HG02885 (cell line): ENCODE measurements at regions not wholly inside any gene's neighbourhood (a gene's known extent, or its start where the extent isn't known, plus 50 kb on each side); places are given as distances from the start of the nearest gene placed in this dataset.
"Not testable (repeated sequence)": the region's sequence is repeated elsewhere in the genome, so short reads cannot be mapped to it uniquely, and the experiment has no call there.

ENCODE experiments used
- ATAC-seq: cut with Tn5 transposase; IDR thresholded peaks from one replicate; pipeline ENCODE4 v1.9.1; 2021; ENCODE audit warnings: mild to moderate bottlenecking; ENCODE audit not compliant: unreplicated experiment, poor library complexity

GRCh38 chr5:174528821-174529544 lies 195.4 kb upstream of the MSX2 start:
- no peak for ATAC-seq

- ATAC-seq: no peak
Observed at GRCh38 chr5:174529925-174530681, 194.3 kb upstream of the MSX2 start.

DNA sequence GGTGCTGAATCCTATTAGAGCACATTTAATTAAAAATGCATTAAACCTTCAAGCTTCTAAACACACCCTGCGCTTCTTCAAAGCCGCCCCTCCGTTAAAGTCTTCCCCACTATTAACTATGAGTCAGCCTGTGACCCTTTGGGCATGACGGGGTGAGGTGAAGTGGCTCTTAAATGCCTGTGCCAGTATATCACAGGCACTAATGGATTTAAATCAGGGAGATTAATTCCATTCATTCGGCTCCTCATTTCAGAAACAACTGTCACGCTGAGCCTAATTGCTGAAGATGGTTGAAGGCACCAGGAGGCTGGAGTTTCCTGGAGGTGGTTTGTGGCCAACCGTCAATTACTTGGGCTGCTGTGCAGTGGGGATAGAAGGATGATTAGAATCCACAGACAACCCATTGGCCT lies 192.6 kb upstream of the MSX2 start:
- ATAC-seq: no peak

DNA sequence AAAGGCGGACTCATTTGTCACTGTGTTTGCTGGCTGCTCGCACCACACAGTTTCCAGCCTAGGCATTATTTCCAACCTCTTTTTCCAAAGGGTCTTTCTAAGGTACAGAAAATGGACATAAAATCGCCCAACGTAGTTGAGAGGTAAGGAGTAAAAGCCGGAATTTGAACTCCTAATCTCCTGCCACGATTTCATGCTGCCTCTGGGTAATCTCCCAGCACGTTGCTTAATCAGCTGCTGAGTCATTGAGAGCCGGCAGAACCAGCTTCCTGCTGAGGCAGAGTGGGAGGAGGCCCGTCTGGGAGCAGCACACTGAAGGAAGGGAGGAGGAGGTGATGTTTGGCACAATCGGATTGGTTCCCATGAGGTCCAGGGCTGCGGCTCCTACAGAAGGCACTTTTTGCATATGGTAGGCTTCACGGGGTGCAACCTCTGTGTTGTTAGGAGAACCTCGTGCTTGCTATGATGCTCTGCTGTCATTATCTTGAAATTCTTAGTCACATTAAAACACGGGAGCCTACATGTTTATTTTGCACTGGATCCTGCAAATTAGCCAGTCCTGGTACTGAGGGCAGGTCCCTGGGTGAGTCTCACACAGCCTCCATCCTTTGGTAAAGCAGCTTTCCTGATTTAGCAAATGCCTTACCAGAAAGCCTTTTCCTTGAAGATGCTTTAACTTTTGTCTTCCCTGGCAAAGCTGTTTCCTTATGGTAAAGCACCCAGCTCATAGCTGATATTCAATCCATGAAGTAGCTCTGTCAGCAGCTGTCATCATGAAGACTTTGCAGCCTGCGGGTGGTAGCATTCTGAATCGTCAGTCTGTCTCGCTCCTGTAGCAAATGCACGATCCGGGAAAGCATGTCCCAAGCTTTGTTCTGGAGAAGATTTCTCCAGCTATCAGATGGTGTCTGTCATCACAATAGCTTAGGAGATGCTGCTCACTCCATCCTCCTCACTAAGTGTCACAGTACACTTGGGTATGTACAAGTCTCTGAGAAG lies 191.6 kb upstream of the MSX2 start:
- no peak for ATAC-seq

DNA sequence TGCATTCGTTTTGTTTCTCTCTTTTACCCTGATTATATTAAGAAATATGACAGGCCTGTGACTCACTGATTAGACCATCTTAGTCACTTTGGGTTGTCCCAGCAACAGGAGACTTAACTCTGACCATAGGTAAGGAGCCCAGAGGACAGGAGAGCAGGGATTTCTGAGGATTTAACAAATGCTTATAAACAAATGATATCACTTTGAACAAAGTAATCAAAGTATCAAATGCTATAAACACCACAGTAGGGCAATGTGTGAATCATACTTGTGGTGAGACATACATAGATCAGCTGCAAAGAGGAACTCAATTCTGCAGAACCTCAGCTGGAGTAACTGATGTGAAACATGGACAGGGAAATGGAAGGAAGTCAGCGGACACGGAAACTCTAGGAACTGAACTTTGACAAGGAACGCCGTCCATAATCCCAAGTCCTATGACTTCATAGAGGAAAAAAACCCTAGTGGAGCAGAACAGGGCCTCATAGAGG lies 190.6 kb upstream of the MSX2 start:
- no peak for ATAC-seq

GRCh38 chr5:174535669-174536068 lies 188.7 kb upstream of the MSX2 start:
- ATAC-seq: no peak

DNA sequence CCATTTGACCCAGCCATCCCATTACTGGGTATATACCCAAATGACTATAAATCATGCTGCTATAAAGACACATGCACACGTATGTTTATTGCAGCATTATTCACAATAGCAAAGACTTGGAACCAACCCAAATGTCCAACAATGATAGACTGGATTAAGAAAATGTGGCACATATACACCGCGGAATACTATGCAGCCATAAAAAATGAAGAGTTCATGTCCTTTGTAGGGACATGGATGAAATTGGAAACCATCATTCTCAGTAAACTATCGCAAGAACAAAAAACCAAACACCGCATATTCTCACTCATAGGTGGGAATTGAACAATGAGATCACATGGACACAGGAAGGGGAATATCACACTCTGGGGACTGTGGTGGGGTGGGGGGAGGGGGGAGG lies 184.6 kb upstream of the MSX2 start:
- ATAC-seq: not testable (repeated sequence)

GRCh38 chr5:174542037-174542436 lies 182.3 kb upstream of the MSX2 start:
- no peak for ATAC-seq

DNA sequence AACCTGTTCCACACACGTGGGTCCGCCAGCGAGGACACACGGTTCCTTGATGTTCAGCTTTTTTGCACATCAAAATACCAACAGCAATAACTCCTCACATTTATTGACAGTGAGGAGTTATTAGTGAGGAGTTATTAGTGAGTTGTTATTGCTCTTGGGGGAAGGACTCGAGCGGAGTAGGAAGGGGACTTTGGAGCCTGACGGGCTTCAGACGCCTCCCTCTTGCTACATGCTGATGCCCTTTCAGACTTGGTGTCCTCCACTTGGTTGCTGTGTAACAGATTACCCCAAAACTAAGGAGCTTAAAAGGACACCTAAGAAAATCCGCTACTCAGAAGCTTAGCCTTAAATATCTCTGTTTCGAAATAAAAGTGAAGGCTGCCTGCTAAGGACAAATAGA lies 181.9 kb upstream of the MSX2 start:
- no peak for ATAC-seq

- ATAC-seq: no peak
Observed at GRCh38 chr5:174545926-174546325, 178.5 kb upstream of the MSX2 start.

GRCh38 chr5:174547814-174548213 lies 176.6 kb upstream of the MSX2 start:
- ATAC-seq: no peak

DNA sequence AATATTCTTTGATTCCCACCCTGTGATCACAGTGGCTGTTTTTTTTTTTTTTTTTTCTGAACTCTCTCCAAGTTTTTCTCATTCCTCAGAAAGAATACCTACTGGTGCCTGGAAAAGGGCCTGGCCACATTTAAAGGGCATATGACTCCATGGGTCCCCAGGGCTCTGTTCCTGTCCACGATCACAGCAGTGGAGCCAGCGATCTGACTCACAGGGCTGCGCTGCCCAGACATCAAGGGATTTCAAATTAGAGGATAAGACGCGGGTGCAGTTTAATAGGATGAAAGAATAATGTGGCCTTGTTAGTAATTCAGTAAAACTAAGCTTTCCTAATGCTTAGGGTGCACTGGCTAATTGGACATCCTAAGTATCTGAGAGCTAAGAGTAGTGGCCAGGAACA lies 175.1 kb upstream of the MSX2 start:
- no peak for ATAC-seq

DNA sequence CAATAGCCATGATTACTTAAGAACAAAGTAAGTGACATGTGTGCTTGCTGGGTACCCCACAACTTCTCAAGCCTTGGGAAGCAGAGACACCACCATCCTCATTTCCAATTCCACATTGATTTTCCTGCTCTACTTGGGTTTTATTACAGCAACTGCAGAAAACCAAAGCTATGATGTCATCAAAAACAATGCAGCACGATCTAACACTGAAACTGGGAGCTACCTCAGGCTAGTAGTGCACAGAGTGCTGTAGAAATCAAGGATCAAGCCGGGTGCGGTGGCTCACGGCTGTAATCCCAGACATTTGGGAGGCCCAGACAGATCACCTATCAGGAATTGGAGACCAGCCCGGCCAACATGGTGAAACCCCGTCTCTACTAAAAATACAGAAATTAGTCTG lies 174.4 kb upstream of the MSX2 start:
- ATAC-seq: no peak

DNA sequence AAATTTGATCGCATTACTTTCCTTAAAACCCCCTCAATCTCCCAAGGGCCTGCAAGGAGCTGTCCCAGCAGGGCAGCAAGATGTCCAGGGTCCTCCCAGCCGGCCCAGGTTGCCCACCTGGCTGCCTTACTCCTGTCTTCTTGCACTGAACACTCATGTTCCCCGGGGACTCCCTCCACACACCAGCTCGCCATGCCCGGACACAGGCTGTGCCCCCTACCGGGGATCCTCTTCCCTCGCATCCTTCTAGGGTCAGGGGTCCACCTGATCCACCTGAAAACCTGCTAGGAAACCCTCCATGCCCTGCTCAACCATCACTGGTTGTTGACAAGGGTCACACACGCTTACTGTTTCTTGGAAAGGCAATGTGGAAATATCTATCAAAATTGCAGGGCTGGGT lies 172.0 kb upstream of the MSX2 start:
- no peak for ATAC-seq

DNA sequence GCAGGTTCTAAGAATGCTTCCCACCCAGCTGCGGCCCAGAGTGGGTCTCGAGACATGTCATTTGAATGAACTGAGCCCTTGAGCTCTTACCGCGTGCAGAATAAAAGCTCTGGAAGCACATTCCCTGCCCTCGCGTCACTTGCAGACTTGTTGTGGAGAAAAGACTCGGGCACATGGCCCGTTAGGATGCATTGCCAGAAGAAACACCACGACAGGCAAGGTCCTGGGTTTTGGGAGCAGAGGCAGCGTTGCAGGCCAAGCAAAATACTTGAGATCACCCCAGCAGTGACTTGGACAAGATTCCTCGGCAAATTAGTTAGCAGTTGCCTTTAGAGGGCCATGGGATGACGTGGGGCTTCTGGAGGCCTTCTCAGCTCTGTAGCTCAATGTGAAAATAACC lies 170.8 kb upstream of the MSX2 start:
- no peak for ATAC-seq

GRCh38 chr5:174555726-174556125 lies 168.7 kb upstream of the MSX2 start:
- no peak for ATAC-seq

DNA sequence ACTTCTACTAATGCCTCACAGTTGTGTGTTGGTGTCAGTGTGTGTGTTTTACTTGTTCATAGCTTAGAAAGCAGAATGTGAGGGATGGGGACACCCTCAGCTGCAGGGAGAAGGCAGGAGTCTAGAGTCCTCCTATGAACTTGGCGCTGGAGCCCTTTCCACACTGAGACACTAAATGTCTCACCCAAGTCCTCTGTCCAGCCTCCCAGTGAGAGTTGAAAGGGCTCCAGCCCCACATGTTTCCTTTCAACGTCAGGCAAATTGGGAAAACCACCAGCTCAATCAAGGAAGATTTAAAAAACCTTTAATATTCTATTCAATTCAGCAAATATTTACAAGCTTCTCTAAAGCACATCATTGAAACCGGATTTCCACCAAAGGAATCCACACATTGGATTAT lies 167.6 kb upstream of the MSX2 start:
- ATAC-seq: no peak

DNA sequence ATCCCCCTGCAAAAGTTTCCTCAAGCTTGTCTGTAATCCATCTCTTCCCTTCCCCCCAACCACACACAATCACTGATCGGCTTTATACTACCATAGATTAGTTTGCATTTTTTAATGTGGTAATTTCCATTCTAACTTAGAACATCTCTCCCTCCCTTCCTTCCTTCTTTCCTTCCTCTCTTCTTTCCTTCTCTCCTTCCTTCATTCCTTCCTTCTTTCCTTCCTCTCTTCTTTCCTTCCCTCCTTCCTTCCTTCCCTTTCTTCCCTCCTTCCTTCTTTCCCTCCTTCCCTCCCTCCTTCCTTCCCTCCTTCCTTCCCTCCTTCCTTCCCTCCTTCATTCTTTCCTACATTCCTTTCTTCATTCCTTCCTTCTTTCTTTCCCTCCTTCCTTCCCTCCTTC lies 166.2 kb upstream of the MSX2 start:
- ATAC-seq: no peak

DNA sequence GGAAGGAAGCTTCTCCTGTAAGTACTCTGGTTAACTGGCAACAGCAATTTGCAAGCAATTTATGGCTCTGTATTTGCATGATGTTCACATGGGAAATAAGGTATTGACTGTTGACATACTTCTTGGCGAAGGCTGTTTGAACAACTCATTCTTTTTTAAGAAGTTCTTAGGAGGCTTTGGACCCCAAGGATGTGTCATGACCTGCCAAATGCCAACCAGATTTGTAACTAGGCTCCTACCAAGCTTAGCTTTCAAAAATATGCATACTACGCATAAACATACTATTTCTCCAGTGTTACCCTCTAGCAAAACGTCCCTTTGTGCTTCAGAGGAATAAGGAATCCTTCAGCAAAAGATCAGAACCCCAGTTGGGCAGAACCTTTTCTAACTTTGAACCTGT lies 165.2 kb upstream of the MSX2 start:
- ATAC-seq: no peak

DNA sequence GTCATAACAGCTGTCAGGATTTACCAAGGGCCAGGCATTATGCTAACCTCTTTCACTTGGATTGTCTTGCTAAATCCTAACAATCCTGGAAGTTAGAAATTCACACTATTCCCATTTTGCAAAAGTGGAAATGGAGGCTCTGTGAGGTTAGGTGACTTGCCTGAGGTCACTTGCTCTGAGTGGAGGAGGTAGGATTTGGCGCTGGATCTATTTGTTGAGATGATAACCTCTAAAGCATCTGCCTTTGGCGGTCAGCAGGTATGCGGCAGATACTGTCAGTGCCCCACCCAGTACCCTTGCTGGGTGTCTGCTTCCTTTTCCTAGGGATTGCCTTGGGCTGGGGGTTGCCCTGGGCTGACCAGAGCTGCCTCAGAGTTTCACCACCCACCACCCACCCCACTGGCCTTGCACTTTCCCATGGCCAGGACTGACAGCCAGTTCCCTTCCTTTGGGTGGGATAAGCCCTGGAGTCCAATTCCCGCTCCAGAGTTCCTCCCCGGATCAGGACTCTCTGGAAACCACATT lies 164.8 kb upstream of the MSX2 start:
- ATAC-seq: no peak
